ENCODE measurements at regions not wholly inside any gene's neighbourhood (a gene's known extent, or its start where the extent isn't known, plus 50 kb on each side); places are given as distances from the start of the nearest gene placed in this dataset.

DNA sequence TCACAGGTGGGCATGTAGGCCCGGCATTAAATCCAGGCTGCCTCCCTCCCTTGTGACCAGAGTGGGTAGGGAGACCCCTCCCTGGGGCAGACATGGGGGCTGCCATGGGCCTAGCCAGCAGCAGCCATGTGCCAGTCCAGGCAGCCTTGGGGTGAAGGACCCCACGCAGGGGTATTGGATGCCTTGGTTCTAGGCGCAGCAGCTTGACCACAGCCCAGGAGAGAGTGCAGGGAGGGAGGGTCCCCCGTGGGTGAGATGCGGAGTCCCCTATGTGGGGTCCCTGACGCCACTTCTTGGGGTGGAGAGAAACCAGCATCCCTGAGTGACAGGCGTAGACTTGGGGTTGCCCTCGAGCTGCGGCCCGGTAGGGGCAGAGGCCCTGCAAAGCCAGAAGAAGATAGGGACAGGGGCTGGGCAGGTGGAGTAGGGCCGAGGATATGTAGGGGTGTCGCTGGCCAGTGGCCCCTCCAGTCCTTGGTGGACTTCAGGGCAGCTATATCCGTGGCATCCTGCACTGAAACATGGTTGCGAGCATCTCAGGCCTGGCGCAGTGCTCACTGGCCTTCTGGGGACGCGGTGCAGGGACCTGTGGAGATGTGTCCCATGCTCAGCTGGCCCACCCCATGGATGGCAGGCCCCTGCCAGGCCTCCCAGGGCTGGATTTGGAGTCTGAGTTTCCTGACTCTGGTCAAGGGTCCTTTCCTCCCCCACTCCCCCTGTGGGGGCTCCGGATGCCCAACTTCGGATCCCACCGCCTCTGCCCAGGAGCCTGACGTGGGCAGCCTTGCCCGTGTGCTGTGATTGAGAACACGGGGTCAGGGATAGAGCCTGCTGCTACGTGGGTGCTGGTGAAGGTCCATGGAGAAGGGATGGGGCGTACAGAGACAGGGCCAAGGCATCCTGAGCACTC, 1179.8 kb downstream of the BRD1 start:
- Histone ChIP-seq H3K27me3 (ENCODE audit: control insufficient read depth, insufficient read depth, low read length) (no peaks in the 10 kb centered on the region), H3K4me3 (ENCODE audit: low read length) (no peak overlapping the region), H3K4me1 (ENCODE audit: control insufficient read depth, insufficient read depth, low read length) (no peaks in the 10 kb centered on the region), H3K36me3 (ENCODE audit: control insufficient read depth, insufficient read depth, low read length) (no peaks in the 10 kb centered on the region), H3K9me3 (ENCODE audit: control insufficient read depth, insufficient read depth, low read length) (no peaks in the 10 kb centered on the region), H3K27ac (ENCODE audit: low read length) (no peak overlapping the region)
- Mint-ChIP-seq H3K27ac (no peak overlapping the region), H3K36me3 (no peaks in the 10 kb centered on the region), H3K4me3 (no peak overlapping the region), H3K4me1 (no peaks in the 10 kb centered on the region), H3K27me3 (ENCODE audit: low read depth in 2 of 2) (no peaks in the 10 kb centered on the region), H3K9me3 (no peaks in the 10 kb centered on the region)
- ATAC-seq: no peak
- DNase-seq: no peak
- intact Hi-C loops (cut with micrococcal nuclease): no loop called here
- WGBS (ENCODE audit: insufficient coverage): 91% methylated on average over 25 of the region's 25 CpGs
- TF ChIP-seq, protein P1, sequence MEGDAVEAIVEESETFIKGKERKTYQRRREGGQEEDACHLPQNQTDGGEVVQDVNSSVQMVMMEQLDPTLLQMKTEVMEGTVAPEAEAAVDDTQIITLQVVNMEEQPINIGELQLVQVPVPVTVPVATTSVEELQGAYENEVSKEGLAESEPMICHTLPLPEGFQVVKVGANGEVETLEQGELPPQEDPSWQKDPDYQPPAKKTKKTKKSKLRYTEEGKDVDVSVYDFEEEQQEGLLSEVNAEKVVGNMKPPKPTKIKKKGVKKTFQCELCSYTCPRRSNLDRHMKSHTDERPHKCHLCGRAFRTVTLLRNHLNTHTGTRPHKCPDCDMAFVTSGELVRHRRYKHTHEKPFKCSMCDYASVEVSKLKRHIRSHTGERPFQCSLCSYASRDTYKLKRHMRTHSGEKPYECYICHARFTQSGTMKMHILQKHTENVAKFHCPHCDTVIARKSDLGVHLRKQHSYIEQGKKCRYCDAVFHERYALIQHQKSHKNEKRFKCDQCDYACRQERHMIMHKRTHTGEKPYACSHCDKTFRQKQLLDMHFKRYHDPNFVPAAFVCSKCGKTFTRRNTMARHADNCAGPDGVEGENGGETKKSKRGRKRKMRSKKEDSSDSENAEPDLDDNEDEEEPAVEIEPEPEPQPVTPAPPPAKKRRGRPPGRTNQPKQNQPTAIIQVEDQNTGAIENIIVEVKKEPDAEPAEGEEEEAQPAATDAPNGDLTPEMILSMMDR (IDR thresholded peaks at IDR 0.05): no peak

DNA sequence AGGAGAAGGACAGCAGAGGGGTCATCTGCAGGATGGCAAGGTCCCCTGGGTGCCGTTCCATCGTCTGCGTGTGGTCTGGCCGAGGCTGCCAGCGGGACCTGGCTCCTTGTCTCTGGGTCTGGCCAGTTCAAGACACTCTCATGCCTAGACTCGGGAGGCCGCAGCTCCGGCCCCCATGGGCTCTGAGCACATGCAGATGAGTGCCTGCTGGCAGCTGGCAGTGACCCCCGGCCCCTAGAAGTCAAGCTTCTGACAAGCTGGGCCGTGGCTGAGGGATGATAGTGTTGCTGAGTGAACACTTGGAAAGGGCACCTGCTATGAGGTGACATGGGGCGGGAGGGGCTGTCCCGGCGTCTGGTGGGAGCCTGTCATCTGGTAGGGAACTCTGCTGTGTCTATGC, 1180.6 kb downstream of the BRD1 start:
- ATAC-seq: no peak
- H3K4me1 ChIP-seq (ENCODE audit: control insufficient read depth, insufficient read depth, low read length): no peaks in the 10 kb centered on the region
- no peaks in the 10 kb centered on the region for H3K9me3 Mint-ChIP-seq

DNA sequence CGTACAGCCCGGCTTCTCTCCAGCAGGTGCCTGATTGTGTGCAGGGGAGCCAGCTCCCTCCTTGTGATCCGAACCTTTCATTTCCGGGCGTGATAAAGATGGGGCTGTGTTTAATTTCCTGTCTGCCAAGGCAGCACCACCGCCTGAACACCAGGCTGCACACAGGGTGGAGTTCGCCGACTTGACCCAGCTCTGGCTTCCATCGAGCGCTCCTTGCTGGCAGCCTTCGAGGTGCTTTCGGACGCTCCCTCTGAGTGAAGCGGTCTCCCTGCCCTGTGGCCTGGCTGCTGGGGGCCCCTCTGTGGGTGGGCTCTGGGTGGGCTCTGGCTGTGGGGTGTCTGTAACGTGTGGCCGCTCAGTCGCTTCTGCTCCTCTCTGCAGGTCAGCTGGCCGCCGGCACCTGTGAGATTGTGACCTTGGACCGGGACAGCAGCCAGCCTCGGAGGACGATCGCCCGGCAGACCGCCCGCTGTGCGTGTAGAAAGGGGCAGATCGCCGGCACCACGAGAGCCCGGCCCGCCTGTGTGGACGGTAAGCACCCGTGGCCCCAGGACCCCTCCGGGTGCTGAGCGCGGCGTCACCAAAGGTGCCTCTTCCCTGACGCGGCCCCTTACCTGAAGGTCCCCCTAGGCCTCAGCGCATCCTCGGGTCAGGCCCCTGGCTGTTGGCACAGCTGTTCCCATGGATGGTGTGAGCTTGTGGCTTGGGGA, 1181.3 kb downstream of the BRD1 start:
- DNase-seq: no peak
- no peaks in the 10 kb centered on the region for H3K9me3 Mint-ChIP-seq

More for the DNA sequence above, 1180.6 kb downstream of the BRD1 start:
- no peak overlapping the region for H3K27ac ChIP-seq (ENCODE audit: low read length)
- intact Hi-C loops (cut with micrococcal nuclease): no loop called here
- no peaks in the 10 kb centered on the region for H3K27me3 Mint-ChIP-seq (ENCODE audit: low read depth in 2 of 2)
- no peaks in the 10 kb centered on the region for H3K27me3 ChIP-seq (ENCODE audit: control insufficient read depth, insufficient read depth, low read length)
- no peaks in the 10 kb centered on the region for H3K4me1 Mint-ChIP-seq
- H3K36me3 Mint-ChIP-seq: no peaks in the 10 kb centered on the region
- H3K9me3 ChIP-seq (ENCODE audit: control insufficient read depth, insufficient read depth, low read length): no peaks in the 10 kb centered on the region
- H3K4me3 Mint-ChIP-seq: no peak overlapping the region
- H3K27ac Mint-ChIP-seq: no peak overlapping the region
- DNase-seq: no peak
- H3K36me3 ChIP-seq (ENCODE audit: control insufficient read depth, insufficient read depth, low read length): no peaks in the 10 kb centered on the region
- H3K4me3 ChIP-seq (ENCODE audit: low read length): no peak overlapping the region
- TF ChIP-seq, protein P1 (IDR thresholded peaks at IDR 0.05): no peak
- WGBS (ENCODE audit: insufficient coverage): 92% methylated on average over 13 of the region's 13 CpGs

More for the DNA sequence above, 1181.3 kb downstream of the BRD1 start:
- no peaks in the 10 kb centered on the region for H3K4me1 ChIP-seq (ENCODE audit: control insufficient read depth, insufficient read depth, low read length)
- no peaks in the 10 kb centered on the region for H3K36me3 ChIP-seq (ENCODE audit: control insufficient read depth, insufficient read depth, low read length)
- no peak overlapping the region for H3K4me3 ChIP-seq (ENCODE audit: low read length)
- WGBS (ENCODE audit: insufficient coverage): 96% methylated on average over 42 of the region's 42 CpGs
- no peaks in the 10 kb centered on the region for H3K27me3 ChIP-seq (ENCODE audit: control insufficient read depth, insufficient read depth, low read length)
- intact Hi-C loops (cut with micrococcal nuclease): no loop called here
- H3K4me1 Mint-ChIP-seq: no peaks in the 10 kb centered on the region
- TF ChIP-seq, protein P1 (IDR thresholded peaks at IDR 0.05): no peak
- H3K9me3 ChIP-seq (ENCODE audit: control insufficient read depth, insufficient read depth, low read length): no peaks in the 10 kb centered on the region
- no peaks in the 10 kb centered on the region for H3K36me3 Mint-ChIP-seq
- H3K27ac ChIP-seq (ENCODE audit: low read length): no peak overlapping the region
- no peak overlapping the region for H3K4me3 Mint-ChIP-seq
- ATAC-seq: no peak
- H3K27ac Mint-ChIP-seq: no peak overlapping the region
- H3K27me3 Mint-ChIP-seq (ENCODE audit: low read depth in 2 of 2): no peaks in the 10 kb centered on the region
